BLaER1 treated with 17β-estradiol and CSF1 and Interleukin-3, amounts not matched to agents 10 nM and 100 nM (cell line): ENCODE measurements at regions not wholly inside any gene's neighbourhood (a gene's known extent, or its start where the extent isn't known, plus 50 kb on each side); places are given as distances from the start of the nearest gene placed in this dataset.

Source experiments
- H3K27ac ChIP-seq, 11 experiments: shearing (Covaris generic); formaldehyde crosslinking; 2 replicates each; pipeline ENCODE4 v1.8.1; 2022
- H3K27me3 ChIP-seq, 11 experiments: shearing (Covaris generic); formaldehyde crosslinking; 2 replicates each; pipeline ENCODE4 v1.8.1; 2022
- H3K36me3 ChIP-seq, 11 experiments: shearing (Covaris generic); formaldehyde crosslinking; 2 replicates each; pipeline ENCODE4 v1.8.1; 2022
- H3K4me1 ChIP-seq, 10 experiments: shearing (Covaris generic); formaldehyde crosslinking; 2 replicates each; pipeline ENCODE4 v1.8.1; 2022
- H3K4me2 ChIP-seq, 11 experiments: shearing (Covaris generic); formaldehyde crosslinking; 2 replicates each; pipeline ENCODE4 v1.8.1; 2022
- H3K4me3 ChIP-seq, 10 experiments: shearing (Covaris generic); formaldehyde crosslinking; 2 replicates each; pipeline ENCODE4 v1.8.1; 2022
- H3K9ac ChIP-seq, 11 experiments: shearing (Covaris generic); formaldehyde crosslinking; 2 replicates each; pipeline ENCODE4 v1.8.1; 2022
- H3K9me3 ChIP-seq, 11 experiments: shearing (Covaris generic); formaldehyde crosslinking; replicated peaks in 1 of 11; 2 replicates each; pipeline ENCODE4 v1.8.1; 2022
- H4K20me1 ChIP-seq, 11 experiments: shearing (Covaris generic); formaldehyde crosslinking; 2 replicates each; pipeline ENCODE4 v1.8.1; 2022
- Cebpa-rat ChIP-seq, 11 experiments: shearing (Covaris generic); IDR thresholded peaks; 2 replicates each; pipeline ENCODE4 v1.8.1; 2022

- TF ChIP-seq Cebpa-rat (IDR thresholded peaks at IDR 0.05): no peak
- peaks cover 43 to 53% (median 48%) of the 10 kb centered on the region in 11 experiments for H3K9me3 ChIP-seq
- H3K4me3 ChIP-seq: no peak overlapping the region
- no peaks in the 10 kb centered on the region for H3K4me1 ChIP-seq
- no peak overlapping the region for H3K4me2 ChIP-seq
- H3K27me3 ChIP-seq: no peaks in the 10 kb centered on the region
- no peak overlapping the region for H3K27ac ChIP-seq
- H4K20me1 ChIP-seq: no peaks in the 10 kb centered on the region
- no peaks in the 10 kb centered on the region; a peak in 2 of 22 replicates for H3K36me3 ChIP-seq
- no peak overlapping the region for H3K9ac ChIP-seq
Observed at GRCh38 chr6:106773996-106774629, 144.7 kb downstream of the QRSL1 start.

GRCh38 chr6:106773522-106773921, 144.1 kb downstream of the QRSL1 start:
- H4K20me1 ChIP-seq: no peaks in the 10 kb centered on the region
- H3K27me3 ChIP-seq: no peaks in the 10 kb centered on the region
- no peak overlapping the region for H3K9ac ChIP-seq
- TF ChIP-seq Cebpa-rat (IDR thresholded peaks at IDR 0.05): no peak
- H3K4me2 ChIP-seq: no peak overlapping the region
- no peaks in the 10 kb centered on the region for H3K4me1 ChIP-seq
- H3K36me3 ChIP-seq: no peaks in the 10 kb centered on the region; a peak in 1 of 22 replicates
- H3K9me3 ChIP-seq: peaks cover 43 to 53% (median 48%) of the 10 kb centered on the region in 11 experiments
- no peak overlapping the region for H3K4me3 ChIP-seq
- no peak overlapping the region for H3K27ac ChIP-seq

- Histone ChIP-seq H3K4me1 (no peaks in the 10 kb centered on the region), H3K9ac (no peak overlapping the region), H3K27me3 (no peaks in the 10 kb centered on the region), H3K9me3 (peaks cover 39 to 49% (median 42%) of the 10 kb centered on the region in 11 experiments), H4K20me1 (no peaks in the 10 kb centered on the region), H3K36me3 (no peaks in the 10 kb centered on the region; a peak in 1 of 22 replicates), H3K4me3 (no peak overlapping the region), H3K4me2 (no peak overlapping the region), H3K27ac (no peak overlapping the region)
- TF ChIP-seq Cebpa-rat (IDR thresholded peaks at IDR 0.05): no peak
Observed at GRCh38 chr6:106772270-106773142, 143.1 kb downstream of the QRSL1 start.

GRCh38 chr6:106771822-106772221, 142.4 kb downstream of the QRSL1 start:
- peaks cover 39 to 48% (median 42%) of the 10 kb centered on the region in 11 experiments for H3K9me3 ChIP-seq
- no peaks in the 10 kb centered on the region for H3K27me3 ChIP-seq
- H3K4me2 ChIP-seq: no peak overlapping the region
- no peaks in the 10 kb centered on the region for H4K20me1 ChIP-seq
- no peak overlapping the region for H3K4me3 ChIP-seq
- no peaks in the 10 kb centered on the region; a peak in 1 of 22 replicates for H3K36me3 ChIP-seq
- no peak overlapping the region for H3K27ac ChIP-seq
- H3K9ac ChIP-seq: no peak overlapping the region
- no peak for TF ChIP-seq Cebpa-rat (IDR thresholded peaks at IDR 0.05)
- H3K4me1 ChIP-seq: no peaks in the 10 kb centered on the region

GRCh38 chr6:106770663-106771062, 141.3 kb downstream of the QRSL1 start:
- Histone ChIP-seq H3K4me3 (0 out of 20 replicates have a peak overlapping the region, but pooled peaks of 1 of the 10 experiments have one; percentile 3), H4K20me1 (no peaks in the 10 kb centered on the region), H3K27me3 (no peaks in the 10 kb centered on the region), H3K36me3 (no peaks in the 10 kb centered on the region; a peak in 1 of 22 replicates), H3K9me3 (peaks cover 39 to 50% (median 46%) of the 10 kb centered on the region in 11 experiments), H3K4me1 (no peaks in the 10 kb centered on the region), H3K4me2 (no peak overlapping the region), H3K9ac (no peak overlapping the region), H3K27ac (no peak overlapping the region)
- TF ChIP-seq Cebpa-rat (IDR thresholded peaks at IDR 0.05): no peak

GRCh38 chr6:106770081-106770480, 140.7 kb downstream of the QRSL1 start:
- Histone ChIP-seq H3K4me3 (no peak overlapping the region), H4K20me1 (no peaks in the 10 kb centered on the region), H3K27ac (no peak overlapping the region), H3K36me3 (no peaks in the 10 kb centered on the region; a peak in 1 of 22 replicates), H3K9ac (no peak overlapping the region), H3K4me1 (peaks cover 0 to 4% (median 3%) of the 10 kb centered on the region in 10 experiments; a peak in 13 of 20 replicates), H3K27me3 (no peaks in the 10 kb centered on the region), H3K9me3 (peaks cover 39 to 56% (median 49%) of the 10 kb centered on the region in 11 experiments), H3K4me2 (no peak overlapping the region)
- no peak for TF ChIP-seq Cebpa-rat (IDR thresholded peaks at IDR 0.05)

GRCh38 chr6:106767271-106767670, 137.9 kb downstream of the QRSL1 start:
- Histone ChIP-seq H3K27ac (no peak overlapping the region), H3K4me2 (no peak overlapping the region), H3K27me3 (no peaks in the 10 kb centered on the region), H3K9ac (no peak overlapping the region), H3K4me1 (peaks cover 0 to 19% (median 16%) of the 10 kb centered on the region in 10 experiments; a peak in 14 of 20 replicates), H3K9me3 (peaks cover 51 to 72% (median 65%) of the 10 kb centered on the region in 11 experiments), H4K20me1 (no peaks in the 10 kb centered on the region), H3K4me3 (no peak overlapping the region), H3K36me3 (no peaks in the 10 kb centered on the region; a peak in 1 of 22 replicates)
- no peak for TF ChIP-seq Cebpa-rat (IDR thresholded peaks at IDR 0.05)

GRCh38 chr6:106766201-106766600, 136.8 kb downstream of the QRSL1 start:
- Histone ChIP-seq H3K9ac (no peak overlapping the region), H3K4me1 (peaks cover 0 to 19% (median 16%) of the 10 kb centered on the region in 10 experiments; a peak in 14 of 20 replicates), H3K27ac (no peak overlapping the region), H3K4me3 (no peak overlapping the region), H3K36me3 (no peaks in the 10 kb centered on the region; a peak in 1 of 22 replicates), H3K9me3 (peaks cover 45 to 76% (median 65%) of the 10 kb centered on the region in 11 experiments), H3K27me3 (no peaks in the 10 kb centered on the region), H4K20me1 (no peaks in the 10 kb centered on the region), H3K4me2 (no peak overlapping the region)
- TF ChIP-seq Cebpa-rat (IDR thresholded peaks at IDR 0.05): no peak

- H3K9ac ChIP-seq: no peak overlapping the region
- H3K4me2 ChIP-seq: peak overlapping the region in 8 of 11 experiments; percentile 12 to 53 (median 42); a peak in 10 of 22 replicates
- peaks cover 45 to 76% (median 61%) of the 10 kb centered on the region in 11 experiments for H3K9me3 ChIP-seq
- no peak overlapping the region for H3K4me3 ChIP-seq
- H3K36me3 ChIP-seq: no peaks in the 10 kb centered on the region; a peak in 1 of 22 replicates
- H3K4me1 ChIP-seq: peaks cover 0 to 19% (median 16%) of the 10 kb centered on the region in 10 experiments; a peak in 14 of 20 replicates
- no peak for TF ChIP-seq Cebpa-rat (IDR thresholded peaks at IDR 0.05)
- H4K20me1 ChIP-seq: no peaks in the 10 kb centered on the region
- no peak overlapping the region for H3K27ac ChIP-seq
- no peaks in the 10 kb centered on the region for H3K27me3 ChIP-seq
Observed at GRCh38 chr6:106765496-106765895, 136.1 kb downstream of the QRSL1 start.
